AG04450 (cell line): ENCODE measurements at regions not wholly inside any gene's neighbourhood (a gene's known extent, or its start where the extent isn't known, plus 50 kb on each side); places are given as distances from the start of the nearest gene placed in this dataset.
"Not testable (repeated sequence)": the region's sequence is repeated elsewhere in the genome, so short reads cannot be mapped to it uniquely, and the experiment has no call there.

Experiments used
- CTCF ChIA-PET: fragments of 300-600, 350-600 bp; formaldehyde crosslinking; extraction: SDS; loops from one replicate; lab custom pipeline; 2022; ENCODE audit warnings: antibody characterized with exemption, inconsistent platforms; lab: Charles Lee
- POLR2A ChIA-PET: fragments of 350-600 bp; formaldehyde crosslinking; extraction: SDS; loops from one replicate; lab custom pipeline; 2021; ENCODE audit warnings: antibody characterized with exemption, inconsistent platforms; lab: Yijun Ruan, JAX
- DNase-seq: peaks from one replicate; pipeline ENCODE4 v3.0.0-alpha.2; 2011; ENCODE audit warnings: low read depth, low spot score
- H3K27ac ChIP-seq: one replicate; pipeline ENCODE4 v1.5.1; 2012; ENCODE audit warnings: low read depth, low read length, control low read depth
- H3K27me3 ChIP-seq: one replicate; pipeline ENCODE4 v1.6.0; 2012; ENCODE audit warnings: low read length; ENCODE audit not compliant: control insufficient read depth, insufficient read depth
- H3K4me3 ChIP-seq: 2 replicates; pipeline ENCODE4 v1.5.1; 2011; ENCODE audit warnings: mild to moderate bottlenecking, low read depth, low read length, control low read depth
- H3K9me3 ChIP-seq: 2 replicates; pipeline ENCODE4 v1.5.1; 2012; ENCODE audit warnings: low read length; ENCODE audit not compliant: control insufficient read depth, insufficient read depth
- CTCF ChIP-seq: IDR thresholded peaks from 2 replicates; pipeline ENCODE4 v1.5.1; 2011; ENCODE audit warnings: low read depth, low read length, control low read depth, inconsistent platforms

- Histone ChIP-seq H3K9me3 (no peaks in the 10 kb centered on the region), H3K4me3 (no peak overlapping the region), H3K27ac (no peak overlapping the region), H3K27me3 (no peaks in the 10 kb centered on the region)
- no peak for DNase-seq
- TF ChIP-seq CTCF: no peak
- ChIA-PET CTCF (interaction anchor here (0.7 to 2.1 kb wide), 8 partner anchors 8 to 483 kb away, joined by 3 to 9 read pairs (median 6); no protein-coding TSS in a partner anchor), POLR2A (no interaction called here)
Measured at GRCh38 chr10:64041989-64042490, 520.8 kb downstream of the REEP3 start.

GRCh38 chr10:64044098-64044497, 522.9 kb downstream of the REEP3 start:
- Histone ChIP-seq H3K27me3 (no peaks in the 10 kb centered on the region), H3K27ac (no peak overlapping the region), H3K4me3 (no peak overlapping the region), H3K9me3 (no peaks in the 10 kb centered on the region)
- ChIA-PET POLR2A (no interaction called here), CTCF (interaction anchor here (0.5 to 1.8 kb wide), 2 partner anchors 11 to 985 kb away, joined by 4 to 8 read pairs; no protein-coding TSS in a partner anchor)
- TF ChIP-seq CTCF: no peak
- DNase-seq: no peak

- DNase-seq, H3K4me3 ChIP-seq, H3K27me3 ChIP-seq, POLR2A ChIA-PET, H3K27ac ChIP-seq, H3K9me3 ChIP-seq: not testable (repeated sequence)
- CTCF ChIA-PET: interaction anchor here (0.6 to 1.2 kb wide), 2 partner anchors 12 to 179 kb away, joined by 3 to 5 read pairs; no protein-coding TSS in a partner anchor
Measured at GRCh38 chr10:64044957-64045632, 523.9 kb downstream of the REEP3 start.

- Histone ChIP-seq H3K4me3 (no peak overlapping the region), H3K27ac (no peak overlapping the region), H3K27me3 (no peaks in the 10 kb centered on the region), H3K9me3 (no peaks in the 10 kb centered on the region)
- ChIA-PET CTCF (interaction anchor here (1.0 kb wide), 1 partner anchor 13 kb away, joined by 5 read pairs; no protein-coding TSS in a partner anchor), POLR2A (no interaction called here)
- TF ChIP-seq CTCF: no peak
- DNase-seq: no peak
Measured at GRCh38 chr10:64054392-64054791, 533.2 kb downstream of the REEP3 start.

- Histone ChIP-seq H3K4me3 (no peak overlapping the region), H3K27me3 (no peaks in the 10 kb centered on the region), H3K9me3 (no peaks in the 10 kb centered on the region), H3K27ac (no peak overlapping the region)
- DNase-seq: no peak
- POLR2A ChIA-PET: no interaction called here
- TF ChIP-seq CTCF: no peak
- CTCF ChIA-PET: no interaction called here
Measured at GRCh38 chr10:64059884-64060283, 538.7 kb downstream of the REEP3 start.
